T-cell (primary cell): ENCODE measurements at regions not wholly inside any gene's neighbourhood (a gene's known extent, or its start where the extent isn't known, plus 50 kb on each side); places are given as distances from the start of the nearest gene placed in this dataset.
"Not testable (repeated sequence)": the region's sequence is repeated elsewhere in the genome, so short reads cannot be mapped to it uniquely, and the experiment has no call there.

ENCODE experiments used
- ATAC-seq, 4 experiments: fragments of 200-7000 bp in 3 of 4; fragments of 150-1000 bp in 1 of 4; cut with Tn5 transposase; replicated peaks in 1 of 4; 1 replicate in 3 of 4; 2 replicates in 1 of 4; pipeline ENCODE4 v1.10.0; 2021; ENCODE audit warnings: moderate library complexity in 3 of 4, mild to moderate bottlenecking in 2 of 4, moderate number of reproducible peaks in 1 of 4
- CTCF ChIA-PET, 2 donors: fragments of 300-600 bp; sonication (Branson Sonifier 250); formaldehyde crosslinking; loops; one replicate each; lab custom pipeline; 2022; ENCODE audit warnings: antibody characterized with exemption in 2 of 2; lab: Charles Lee
- POLR2A ChIA-PET, 2 donors: fragments of 300-600 bp; sonication (Branson Sonifier 250); formaldehyde crosslinking; loops; one replicate each; lab custom pipeline; 2022; ENCODE audit warnings: antibody characterized with exemption in 2 of 2; lab: Charles Lee
- DNase-seq, 35 experiments: peaks; one replicate each; pipeline versions ENCODE4 v3.0.0 to v3.0.0-alpha.2; 2013 to 2023
- H3K27ac ChIP-seq: one replicate; pipeline ENCODE4 v1.5.1; 2013; ENCODE audit warnings: low read length
- H3K27me3 ChIP-seq, 2 experiments: replicated peaks in 1 of 2; 1 replicate in 1 of 2; 2 replicates in 1 of 2; pipeline versions ENCODE4 v1.6.1 to v1.7.0; 2013; ENCODE audit warnings: low read length in 1 of 2, mixed read lengths in 1 of 2; ENCODE audit not compliant: control insufficient read depth in 2 of 2, insufficient read depth in 2 of 2; ENCODE audit errors: extremely low read depth in 1 of 2
- H3K36me3 ChIP-seq, 2 donors: 1 replicate in 1 of 2; 2 replicates in 1 of 2; pipeline versions ENCODE4 v1.6.1 to v1.7.0; 2013; ENCODE audit warnings: low read length in 1 of 2; ENCODE audit not compliant: control insufficient read depth in 2 of 2, insufficient read depth in 1 of 2; ENCODE audit errors: extremely low read depth in 1 of 2
- H3K4me1 ChIP-seq, 2 experiments: 1 replicate in 1 of 2; 2 replicates in 1 of 2; pipeline versions ENCODE4 v1.6.1 to v1.7.0; 2013; ENCODE audit warnings: low read length in 2 of 2, mixed read lengths in 1 of 2; ENCODE audit not compliant: insufficient read depth in 2 of 2, control insufficient read depth in 1 of 2; ENCODE audit errors: extremely low read depth in 1 of 2
- H3K4me3 ChIP-seq, 2 donors: 1 replicate in 1 of 2; 2 replicates in 1 of 2; pipeline versions ENCODE4 v1.5.1 to v1.7.0; 2013; ENCODE audit warnings: mild to moderate bottlenecking in 2 of 2, low read length in 1 of 2, moderate library complexity in 1 of 2; ENCODE audit not compliant: control insufficient read depth in 1 of 2; ENCODE audit errors: extremely low read depth in 1 of 2
- H3K9me3 ChIP-seq: 2 replicates; pipeline ENCODE4 v1.7.0; 2013
- H3K27ac Mint-ChIP-seq, 2 donors: one replicate each; pipeline ENCODE4 v1.8.0; 2020 to 2021; ENCODE audit warnings: mild to moderate bottlenecking in 2 of 2, mixed read lengths in 2 of 2
- H3K27me3 Mint-ChIP-seq, 2 donors: one replicate each; pipeline ENCODE4 v1.8.0; 2021 to 2022; ENCODE audit warnings: mixed read lengths in 2 of 2
- H3K36me3 Mint-ChIP-seq: one replicate; pipeline ENCODE4 v1.8.0; 2021; ENCODE audit warnings: mixed read lengths
- H3K4me1 Mint-ChIP-seq, 3 donors: one replicate each; pipeline ENCODE4 v1.8.0; 2020 to 2022; ENCODE audit warnings: mixed read lengths in 3 of 3, mild to moderate bottlenecking in 1 of 3
- H3K4me3 Mint-ChIP-seq, 3 donors: one replicate each; pipeline ENCODE4 v1.8.0; 2020 to 2022; ENCODE audit warnings: mild to moderate bottlenecking in 3 of 3, mixed read lengths in 3 of 3, moderate library complexity in 3 of 3
- H3K9me3 Mint-ChIP-seq, 3 donors: one replicate each; pipeline ENCODE4 v1.8.0; 2020 to 2022; ENCODE audit warnings: mixed read lengths in 3 of 3
- WGBS: methylation state at CpG from one replicate; pipeline ENCODE4 v1.1.5; 2013; ENCODE audit warnings: missing lambda C conversion rate; ENCODE audit not compliant: insufficient coverage; 5-methylcytosine and 5-hydroxymethylcytosine counted together

GRCh38 chr14:105694961-105695360 lies 168.6 kb downstream of the TMEM121 start:
- H3K4me3 Mint-ChIP-seq: no peak overlapping the region
- 87% methylated on average over 2 of the region's 2 CpGs for WGBS
- no peaks in the 10 kb centered on the region for H3K36me3 ChIP-seq
- H3K9me3 Mint-ChIP-seq: no peaks in the 10 kb centered on the region
- no peak for DNase-seq
- H3K4me1 Mint-ChIP-seq: peaks cover 0 to 18% (median 0%) of the 10 kb centered on the region in 3 donors
- H3K4me3 ChIP-seq: no peak overlapping the region
- no peaks in the 10 kb centered on the region for H3K9me3 ChIP-seq
- H3K4me1 ChIP-seq: no peaks in the 10 kb centered on the region
- no peak overlapping the region for H3K27ac ChIP-seq
- ATAC-seq: no peak
- ChIA-PET CTCF (no interaction called here), POLR2A (no interaction called here)
- no peaks in the 10 kb centered on the region for H3K36me3 Mint-ChIP-seq
- peaks cover 3 to 12% of the 10 kb centered on the region in 2 donors for H3K27me3 Mint-ChIP-seq
- H3K27ac Mint-ChIP-seq: peak overlapping the region in 1 of 2 donors; percentile 72
- no peaks in the 10 kb centered on the region for H3K27me3 ChIP-seq

DNA sequence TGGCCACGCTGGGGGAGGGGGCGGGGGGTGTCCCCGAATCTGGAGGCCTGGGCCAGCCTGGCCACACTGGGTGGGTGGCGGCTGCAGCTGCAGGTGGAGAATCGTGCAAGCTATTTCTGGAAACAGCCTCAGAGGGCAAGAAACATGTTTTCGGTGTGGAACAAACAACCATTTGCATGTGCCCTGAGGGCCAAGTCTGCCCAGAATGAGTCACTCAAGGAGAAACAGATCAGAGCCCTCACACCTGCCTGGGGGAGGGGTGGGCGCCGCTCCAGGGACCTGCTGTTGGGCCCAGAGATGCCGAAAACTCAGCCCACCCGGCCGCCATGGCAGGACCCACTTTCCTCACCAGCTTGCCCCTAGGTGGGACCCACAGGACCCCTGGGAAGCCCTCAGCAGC lies 170.0 kb downstream of the TMEM121 start:
- H3K4me1 ChIP-seq, POLR2A ChIA-PET, H3K36me3 ChIP-seq, H3K4me3 Mint-ChIP-seq, H3K9me3 Mint-ChIP-seq, DNase-seq, CTCF ChIA-PET, H3K27ac ChIP-seq, H3K4me3 ChIP-seq, ATAC-seq, H3K9me3 ChIP-seq, H3K27ac Mint-ChIP-seq, H3K36me3 Mint-ChIP-seq, H3K27me3 ChIP-seq: not testable (repeated sequence)
- H3K4me1 Mint-ChIP-seq: peaks cover 0 to 24% (median 0%) of the 10 kb centered on the region in 3 donors
- no CpG with 5 or more reads among the region's 11 CpGs for WGBS
- peaks cover 5 to 12% of the 10 kb centered on the region in 2 donors for H3K27me3 Mint-ChIP-seq

DNA sequence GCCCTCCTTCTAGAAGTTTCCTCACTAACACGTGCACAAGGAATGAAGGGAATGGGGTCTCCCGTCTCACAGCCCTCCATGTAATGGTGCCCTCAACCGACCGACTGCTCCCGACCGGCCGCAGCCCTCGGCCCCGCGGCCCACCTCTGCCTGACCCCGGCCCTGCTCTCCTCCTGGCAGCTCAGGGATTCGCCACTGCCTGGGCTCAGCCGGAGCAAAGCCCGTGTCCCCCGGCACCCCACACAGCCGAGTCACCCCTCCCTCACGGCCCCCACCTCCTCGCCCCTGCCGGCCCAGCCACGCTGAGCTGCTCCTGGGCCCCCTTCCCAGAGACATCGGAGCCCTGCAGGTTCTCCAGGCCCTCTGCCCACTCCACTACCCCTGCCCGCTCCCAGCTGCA lies 171.0 kb downstream of the TMEM121 start:
- DNase-seq: peak in 1 of 35 experiments; percentile 21
- not testable (repeated sequence) for H3K27ac ChIP-seq, H3K9me3 Mint-ChIP-seq

DNA sequence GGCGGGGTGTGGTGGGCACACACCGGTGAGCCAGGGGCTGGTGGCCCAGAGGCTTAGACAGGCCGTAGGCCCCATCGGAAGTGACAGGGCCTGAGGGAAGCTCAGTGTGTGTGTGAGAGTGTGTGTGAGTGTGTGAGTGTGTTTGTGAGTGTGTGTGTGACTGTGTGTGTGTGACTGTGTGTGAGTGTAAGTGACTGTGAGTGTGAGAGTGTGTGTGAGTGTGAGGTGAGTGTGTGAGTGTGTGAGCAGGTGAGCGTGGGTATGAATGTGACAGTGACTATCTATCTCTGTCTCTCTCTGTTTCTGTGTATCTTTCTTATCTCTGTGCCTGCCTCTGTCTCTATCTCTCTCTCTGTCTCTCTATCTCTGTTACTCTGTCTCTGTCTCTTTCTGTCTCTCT lies 171.6 kb downstream of the TMEM121 start:
- H3K36me3 ChIP-seq, H3K4me3 Mint-ChIP-seq, POLR2A ChIA-PET, H3K9me3 ChIP-seq, H3K4me1 ChIP-seq, H3K36me3 Mint-ChIP-seq, H3K27me3 ChIP-seq, ATAC-seq, CTCF ChIA-PET, DNase-seq, H3K9me3 Mint-ChIP-seq, H3K4me3 ChIP-seq, H3K27ac ChIP-seq: not testable (repeated sequence)
- Mint-ChIP-seq H3K27me3 (peaks cover 5 to 12% of the 10 kb centered on the region in 2 donors), H3K27ac (peak overlapping the region in 1 of 2 donors; percentile 60), H3K4me1 (peaks cover 0 to 26% (median 0%) of the 10 kb centered on the region in 3 donors)
- WGBS: 100% methylated on average over 3 of the region's 5 CpGs

More for the DNA sequence above, 171.0 kb downstream of the TMEM121 start:
- ATAC-seq, CTCF ChIA-PET, H3K9me3 ChIP-seq, H3K36me3 ChIP-seq, H3K4me3 Mint-ChIP-seq, H3K4me3 ChIP-seq, POLR2A ChIA-PET, H3K36me3 Mint-ChIP-seq, H3K27me3 ChIP-seq, H3K27ac Mint-ChIP-seq, H3K4me1 ChIP-seq: not testable (repeated sequence)
- peaks cover 0 to 26% (median 0%) of the 10 kb centered on the region in 3 donors for H3K4me1 Mint-ChIP-seq
- peaks cover 5 to 12% of the 10 kb centered on the region in 2 donors for H3K27me3 Mint-ChIP-seq
- WGBS: no CpG with 5 or more reads among the region's 22 CpGs

GRCh38 chr14:105698940-105699556 lies 172.7 kb downstream of the TMEM121 start:
- H3K4me3 ChIP-seq, H3K4me1 ChIP-seq, H3K4me3 Mint-ChIP-seq, H3K27ac Mint-ChIP-seq, H3K36me3 ChIP-seq, H3K9me3 ChIP-seq, H3K36me3 Mint-ChIP-seq, POLR2A ChIA-PET, H3K27ac ChIP-seq, CTCF ChIA-PET, H3K27me3 ChIP-seq, H3K9me3 Mint-ChIP-seq: not testable (repeated sequence)
- Mint-ChIP-seq H3K4me1 (peaks cover 0 to 24% (median 0%) of the 10 kb centered on the region in 3 donors), H3K27me3 (peaks cover 5 to 11% of the 10 kb centered on the region in 2 donors)
- WGBS: no CpG with 5 or more reads among the region's 27 CpGs
- peak in 1 of 35 experiments; percentile 23 for DNase-seq
- peak in 2 of 4 experiments; percentile 15 to 33 for ATAC-seq

GRCh38 chr14:105699706-105700105 lies 173.3 kb downstream of the TMEM121 start:
- H3K4me1 ChIP-seq, H3K27ac Mint-ChIP-seq, H3K9me3 ChIP-seq, H3K36me3 ChIP-seq, H3K4me3 ChIP-seq, H3K4me3 Mint-ChIP-seq, ATAC-seq, H3K27me3 Mint-ChIP-seq, H3K9me3 Mint-ChIP-seq, POLR2A ChIA-PET, CTCF ChIA-PET, H3K36me3 Mint-ChIP-seq, H3K27me3 ChIP-seq, H3K27ac ChIP-seq: not testable (repeated sequence)
- WGBS: 63% methylated on average over 3 of the region's 9 CpGs
- DNase-seq: peak in 2 of 35 experiments; percentile 4 to 25
- H3K4me1 Mint-ChIP-seq: peaks cover 0 to 17% (median 0%) of the 10 kb centered on the region in 3 donors
